DND-41 (cell line): ENCODE measurements at regions not wholly inside any gene's neighbourhood (a gene's known extent, or its start where the extent isn't known, plus 50 kb on each side); places are given as distances from the start of the nearest gene placed in this dataset.

ENCODE experiments used
- ATAC-seq: fragments of 200-7000 bp; cut with Tn5 transposase; 3 replicates; pipeline ENCODE4 v1.9.1; 2021; ENCODE audit warnings: low read depth; ENCODE audit not compliant: insufficient read depth
- DNase-seq: peaks from one replicate; pipeline ENCODE4 v3.0.0-alpha.2; 2020
- H2AFZ ChIP-seq: 2 replicates; pipeline ENCODE4 v1.6.0; 2012; ENCODE audit warnings: low read depth, low read length
- H3K27ac ChIP-seq: 2 replicates; pipeline ENCODE4 v1.5.1; 2012; ENCODE audit warnings: low read length, inconsistent platforms
- H3K27me3 ChIP-seq: fragments of 200-600 bp; sonication (generic); 2 replicates; pipeline ENCODE4 v1.6.0; 2012; ENCODE audit warnings: low read length, mild to moderate bottlenecking, inconsistent platforms; ENCODE audit not compliant: insufficient read depth, poor library complexity
- H3K36me3 ChIP-seq: 2 replicates; pipeline ENCODE4 v1.5.1; 2012; ENCODE audit warnings: low read length, inconsistent platforms; ENCODE audit not compliant: insufficient read depth
- H3K4me1 ChIP-seq: 2 replicates; pipeline ENCODE4 v1.5.1; 2012; ENCODE audit warnings: mild to moderate bottlenecking, low read length; ENCODE audit not compliant: insufficient read depth
- H3K4me2 ChIP-seq: 2 replicates; pipeline ENCODE4 v1.6.0; 2012; ENCODE audit warnings: mild to moderate bottlenecking, moderate library complexity, low read length, inconsistent platforms; ENCODE audit not compliant: insufficient read depth
- H3K4me3 ChIP-seq, 2 experiments: fragments of 200-600 bp in 1 of 2; shearing (Covaris generic) in 1 of 2; 2 replicates each; pipeline ENCODE4 v1.5.1; 2012 to 2016; ENCODE audit warnings: inconsistent platforms in 2 of 2, low read length in 2 of 2, mild to moderate bottlenecking in 2 of 2, low read depth in 1 of 2, moderate library complexity in 1 of 2
- H3K79me2 ChIP-seq: 2 replicates; pipeline ENCODE4 v1.6.0; 2012; ENCODE audit warnings: low read length, inconsistent platforms; ENCODE audit not compliant: insufficient read depth
- H3K9ac ChIP-seq: 2 replicates; pipeline ENCODE4 v1.6.0; 2012; ENCODE audit warnings: low read depth, mild to moderate bottlenecking, inconsistent platforms, low read length, moderate library complexity
- H3K9me3 ChIP-seq: 2 replicates; pipeline ENCODE4 v1.5.1; 2012; ENCODE audit warnings: low read length, moderate library complexity, mild to moderate bottlenecking, inconsistent platforms; ENCODE audit not compliant: insufficient read depth, severe bottlenecking
- H4K20me1 ChIP-seq: 2 replicates; pipeline ENCODE4 v1.6.0; 2012; ENCODE audit warnings: low read length; ENCODE audit not compliant: insufficient read depth
- CTCF ChIP-seq: IDR thresholded peaks from 2 replicates; pipeline ENCODE4 v1.5.1; 2012; ENCODE audit warnings: borderline replicate concordance, low read length, moderate library complexity, mild to moderate bottlenecking; ENCODE audit not compliant: poor library complexity, severe bottlenecking; ENCODE audit errors: extremely low read depth
- EZH2 ChIP-seq: IDR thresholded peaks from 3 replicates; pipeline ENCODE4 v1.6.1; 2012; ENCODE audit warnings: borderline replicate concordance, low read depth, mild to moderate bottlenecking, moderate library complexity, low read length, inconsistent platforms; ENCODE audit not compliant: severe bottlenecking

- Histone ChIP-seq H3K4me3 (no peak overlapping the region), H2AFZ (no peak overlapping the region), H3K9me3 (peaks cover 2% of the 10 kb centered on the region), H3K27ac (no peak overlapping the region), H3K79me2 (no peaks in the 10 kb centered on the region), H3K4me2 (no peak overlapping the region), H3K4me1 (peaks cover 2% of the 10 kb centered on the region; the same call in 1 of the 2 replicates), H3K27me3 (no peaks in the 10 kb centered on the region), H4K20me1 (no peaks in the 10 kb centered on the region), H3K9ac (no peak overlapping the region), H3K36me3 (no peaks in the 10 kb centered on the region)
- ATAC-seq (no peak), DNase-seq (no peak)
- TF ChIP-seq CTCF = no peak
- no peak for TF ChIP-seq EZH2
Observed at GRCh38 chr6:149194820-149195558, 122.5 kb upstream of the TAB2 start.

- Histone ChIP-seq H3K9me3 (peaks cover 2% of the 10 kb centered on the region), H3K27ac (no peak overlapping the region), H3K4me1 (peaks cover 4% of the 10 kb centered on the region; the same call in 1 of the 2 replicates), H3K36me3 (no peaks in the 10 kb centered on the region), H3K4me3 (no peak overlapping the region), H3K9ac (no peak overlapping the region), H3K79me2 (no peaks in the 10 kb centered on the region), H3K27me3 (no peaks in the 10 kb centered on the region), H4K20me1 (no peaks in the 10 kb centered on the region), H3K4me2 (no peak overlapping the region), H2AFZ (no peak overlapping the region)
- no peak for ATAC-seq
- TF ChIP-seq EZH2 (no peak), CTCF (no peak)
- no peak for DNase-seq
Observed at GRCh38 chr6:149196091-149196490, 121.4 kb upstream of the TAB2 start.

- H3K27ac ChIP-seq = no peak overlapping the region
Observed at GRCh38 chr6:149197482-149197881, 120.0 kb upstream of the TAB2 start.

More at GRCh38 chr6:149197482-149197881, 120.0 kb upstream of the TAB2 start:
- Histone ChIP-seq H4K20me1 (no peaks in the 10 kb centered on the region), H3K9me3 (peaks cover 2% of the 10 kb centered on the region), H3K27me3 (no peaks in the 10 kb centered on the region), H2AFZ (no peak overlapping the region), H3K36me3 (no peaks in the 10 kb centered on the region), H3K4me3 (no peak overlapping the region), H3K4me2 (no peak overlapping the region), H3K79me2 (no peaks in the 10 kb centered on the region), H3K4me1 (peaks cover 4% of the 10 kb centered on the region; the same call in 1 of the 2 replicates), H3K9ac (no peak overlapping the region)
- TF ChIP-seq EZH2 (no peak), CTCF (no peak)
- no peak for ATAC-seq
- DNase-seq = no peak
